GM18867 (cell line): ENCODE measurements at regions not wholly inside any gene's neighbourhood (a gene's known extent, or its start where the extent isn't known, plus 50 kb on each side); places are given as distances from the start of the nearest gene placed in this dataset.

Source experiments
- ATAC-seq: cut with Tn5 transposase; IDR thresholded peaks from one replicate; pipeline ENCODE4 v1.9.1; 2021; ENCODE audit warnings: mild to moderate bottlenecking, moderate library complexity; ENCODE audit not compliant: unreplicated experiment

DNA sequence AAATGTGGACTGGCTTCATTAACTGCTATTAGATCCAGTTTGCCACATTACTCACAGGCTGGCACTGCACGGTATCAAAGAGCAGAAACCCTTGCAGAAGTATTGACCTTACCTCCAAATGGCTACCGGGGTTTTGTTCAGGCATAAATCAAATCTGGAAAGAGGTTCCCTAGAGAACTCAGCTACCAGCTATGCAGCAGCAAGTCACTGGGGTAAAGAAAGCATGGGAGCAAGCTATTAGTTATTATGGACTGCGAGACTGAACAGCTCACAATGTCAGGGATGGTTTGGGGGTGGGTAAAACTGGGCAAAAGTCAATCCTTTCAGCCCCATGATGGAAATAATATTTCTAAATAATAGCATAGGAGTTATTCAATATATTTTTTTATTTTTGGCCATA lies 128.1 kb downstream of the FANCF start:
- no peak for ATAC-seq

DNA sequence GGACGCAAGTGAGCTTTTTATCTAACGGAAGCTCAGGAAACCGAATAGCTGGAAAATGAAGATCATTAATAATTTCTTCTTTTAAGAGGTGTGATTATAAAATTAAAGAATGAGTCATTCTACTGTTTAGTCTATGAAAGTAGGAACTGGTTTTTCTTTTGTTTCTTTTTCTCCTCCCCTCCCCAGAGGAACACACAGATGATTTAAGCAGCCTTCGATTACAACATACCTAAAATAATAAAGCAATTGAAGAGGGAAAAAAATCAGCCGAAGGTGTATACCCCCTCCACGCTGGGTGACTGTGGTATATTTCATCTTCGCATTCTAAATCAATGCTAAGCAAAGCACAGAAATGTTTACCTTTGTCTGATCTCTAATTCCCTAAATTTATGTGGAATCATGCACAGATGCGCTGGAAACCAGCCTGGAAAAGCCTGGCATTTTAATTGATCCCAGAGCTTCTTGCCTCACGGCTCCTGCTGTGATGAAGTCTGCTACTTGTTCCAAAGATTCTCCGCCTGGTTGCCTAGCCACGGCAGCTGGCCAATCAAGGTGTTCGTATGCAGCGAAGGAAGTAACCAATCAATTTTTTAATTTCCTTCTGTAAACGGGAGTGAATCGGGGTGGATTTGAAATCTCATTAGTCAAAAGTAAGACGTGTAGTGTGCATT lies 133.9 kb downstream of the FANCF start:
- ATAC-seq = no peak

- ATAC-seq = no peak
These were observed 142.0 kb downstream of the SLC17A6 start for GRCh38 chr11:22479971-22480720.

DNA sequence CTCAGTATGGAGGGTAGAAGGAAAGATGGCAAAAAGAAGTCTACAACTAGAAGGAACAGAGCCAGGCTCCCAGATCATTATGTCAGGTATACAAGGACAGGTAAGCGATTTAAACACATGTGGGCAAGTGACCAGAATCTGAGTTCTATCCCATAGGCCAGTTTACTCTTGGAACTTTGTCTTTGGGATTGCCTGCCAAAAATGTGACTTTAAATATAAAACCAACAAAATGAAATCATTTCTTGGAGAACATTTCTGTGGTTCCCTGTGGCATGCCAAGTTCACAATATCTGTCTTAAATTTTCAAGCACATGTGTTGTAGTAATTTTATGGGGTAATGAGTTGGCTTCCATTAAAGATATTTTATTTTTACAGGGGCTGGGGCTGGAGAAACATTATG lies 141.0 kb downstream of the SLC17A6 start:
- no peak for ATAC-seq

- ATAC-seq = no peak
These were observed 140.0 kb downstream of the SLC17A6 start for GRCh38 chr11:22478169-22478568.

GRCh38 chr11:22477312-22477711 lies 139.1 kb downstream of the SLC17A6 start:
- no peak for ATAC-seq

DNA sequence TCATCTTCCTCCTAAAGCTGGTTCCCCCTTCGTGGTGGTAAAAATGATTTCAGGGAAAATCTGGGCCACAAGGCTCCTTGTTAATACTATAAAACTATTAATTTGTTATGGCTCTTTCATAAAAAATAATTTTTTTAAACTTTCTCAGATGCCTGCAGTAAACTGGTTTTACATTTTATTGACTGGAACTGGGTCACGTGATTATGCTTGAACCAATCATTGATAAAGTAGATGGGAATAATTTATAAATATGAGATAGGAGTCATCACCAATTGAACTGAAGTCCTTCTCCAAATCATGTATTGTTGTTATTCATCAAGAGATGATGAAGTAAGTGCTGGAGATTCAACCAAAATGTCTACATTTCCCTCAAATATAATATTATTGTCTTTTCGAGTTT lies 138.4 kb downstream of the SLC17A6 start:
- no peak for ATAC-seq

- ATAC-seq = no peak
These were observed 136.4 kb downstream of the SLC17A6 start for GRCh38 chr11:22474616-22475015.

- ATAC-seq = no peak
These were observed 135.4 kb downstream of the SLC17A6 start for GRCh38 chr11:22473586-22473985.

DNA sequence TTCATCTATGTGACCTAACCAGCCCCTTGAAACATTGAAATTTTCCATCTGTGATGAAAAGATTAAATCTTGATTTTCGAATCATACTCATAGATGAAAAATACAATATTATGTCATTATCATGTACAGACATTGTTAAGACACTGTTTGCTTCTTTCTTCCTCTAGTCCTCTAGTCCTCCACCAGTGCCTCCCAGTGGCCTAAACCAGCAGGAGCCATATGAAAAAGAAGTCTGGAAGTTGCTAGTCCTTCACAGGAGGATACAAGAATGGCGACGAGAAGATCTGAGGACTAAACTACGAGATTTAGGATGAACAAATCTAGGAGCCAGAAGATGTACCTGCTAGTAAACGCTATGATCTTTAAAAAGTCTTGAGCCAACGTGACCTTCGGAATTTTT lies 134.1 kb downstream of the SLC17A6 start:
- ATAC-seq = no peak

DNA sequence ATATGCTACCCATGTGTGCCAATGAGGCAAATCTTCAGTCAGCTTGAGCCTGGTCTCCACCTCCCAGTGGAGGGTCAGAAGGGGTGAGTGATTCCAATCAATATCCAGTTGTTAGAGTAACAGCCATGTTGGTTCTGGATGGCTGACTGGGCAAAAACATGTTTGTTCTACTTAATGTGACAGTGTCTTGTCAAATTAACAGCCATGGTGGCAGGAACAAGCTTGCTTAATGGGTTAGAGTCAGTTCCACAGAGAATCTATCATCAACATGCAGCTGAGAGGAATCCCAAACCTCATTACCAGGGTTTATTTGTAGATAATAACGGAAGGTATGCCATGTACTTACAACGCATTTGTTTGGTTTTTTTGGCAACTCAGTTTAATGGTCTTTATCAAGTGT lies 133.2 kb downstream of the SLC17A6 start:
- no peak for ATAC-seq

DNA sequence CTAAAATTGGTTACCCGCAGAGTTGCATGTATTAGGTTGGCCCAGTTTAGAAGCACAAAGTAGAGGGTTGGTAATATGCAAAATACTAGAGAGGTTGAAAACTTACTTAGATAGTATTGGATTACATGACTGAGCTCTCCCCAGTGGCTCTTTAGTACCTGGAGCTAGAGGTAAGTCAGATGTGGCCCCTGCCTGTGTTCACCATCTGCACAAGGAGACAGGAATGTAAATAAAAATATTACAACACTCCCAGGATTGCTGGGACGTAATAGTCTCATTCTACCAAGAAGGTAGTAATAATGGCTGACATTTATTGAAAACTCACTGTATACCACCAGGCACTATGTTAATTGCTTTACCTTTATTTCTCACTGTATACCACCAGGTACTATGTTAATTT lies 129.6 kb downstream of the SLC17A6 start:
- no peak for ATAC-seq

GRCh38 chr11:22467248-22467647 lies 129.1 kb downstream of the SLC17A6 start:
- ATAC-seq = no peak

DNA sequence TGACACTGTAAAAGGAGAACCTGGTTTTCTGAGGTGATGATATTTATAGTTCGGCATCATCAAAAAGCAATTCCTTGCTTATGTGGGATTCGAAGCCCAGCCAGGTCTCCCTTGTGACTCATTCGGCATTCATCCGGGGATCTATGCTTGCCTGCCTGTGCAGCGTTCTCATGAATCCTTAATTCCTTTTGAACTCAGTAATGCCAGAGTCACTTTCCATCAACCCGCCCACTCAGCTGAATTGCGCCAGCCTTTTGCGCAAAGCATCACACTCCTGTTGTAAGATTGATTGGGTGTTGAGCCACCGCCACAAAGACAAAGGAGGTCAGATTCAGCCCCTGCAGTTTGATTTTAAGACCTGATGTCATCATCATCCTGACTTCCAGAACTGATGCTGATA lies 128.6 kb downstream of the SLC17A6 start:
- ATAC-seq = no peak

- no peak for ATAC-seq
These were observed 128.2 kb downstream of the SLC17A6 start for GRCh38 chr11:22466351-22466750.

- ATAC-seq = no peak
These were observed 127.4 kb downstream of the SLC17A6 start for GRCh38 chr11:22465620-22466019.

- no peak for ATAC-seq
These were observed 123.4 kb downstream of the SLC17A6 start for GRCh38 chr11:22461626-22462025.

- ATAC-seq = no peak
These were observed 122.0 kb downstream of the SLC17A6 start for GRCh38 chr11:22460181-22460580.

- ATAC-seq = no peak
These were observed 120.9 kb downstream of the SLC17A6 start for GRCh38 chr11:22459048-22459447.

DNA sequence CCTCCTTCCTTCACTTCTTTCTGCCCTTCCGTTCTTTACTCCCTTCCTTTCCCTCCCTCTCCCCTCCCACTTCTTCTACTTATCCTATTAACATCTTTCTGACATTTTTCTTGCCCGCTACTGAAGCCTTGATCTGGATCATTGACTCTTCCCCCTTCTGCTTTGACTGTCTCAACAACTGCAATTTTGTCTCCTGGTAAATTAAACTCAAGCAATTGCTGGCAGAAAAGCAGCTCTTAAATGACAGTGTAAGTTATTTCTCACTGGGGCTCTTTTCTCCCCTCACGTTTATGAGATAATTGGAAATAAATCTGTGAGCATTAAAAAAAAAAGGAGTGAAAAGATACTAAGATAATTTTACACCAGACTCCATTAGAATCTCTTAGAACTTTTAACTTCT lies 120.0 kb downstream of the SLC17A6 start:
- no peak for ATAC-seq

DNA sequence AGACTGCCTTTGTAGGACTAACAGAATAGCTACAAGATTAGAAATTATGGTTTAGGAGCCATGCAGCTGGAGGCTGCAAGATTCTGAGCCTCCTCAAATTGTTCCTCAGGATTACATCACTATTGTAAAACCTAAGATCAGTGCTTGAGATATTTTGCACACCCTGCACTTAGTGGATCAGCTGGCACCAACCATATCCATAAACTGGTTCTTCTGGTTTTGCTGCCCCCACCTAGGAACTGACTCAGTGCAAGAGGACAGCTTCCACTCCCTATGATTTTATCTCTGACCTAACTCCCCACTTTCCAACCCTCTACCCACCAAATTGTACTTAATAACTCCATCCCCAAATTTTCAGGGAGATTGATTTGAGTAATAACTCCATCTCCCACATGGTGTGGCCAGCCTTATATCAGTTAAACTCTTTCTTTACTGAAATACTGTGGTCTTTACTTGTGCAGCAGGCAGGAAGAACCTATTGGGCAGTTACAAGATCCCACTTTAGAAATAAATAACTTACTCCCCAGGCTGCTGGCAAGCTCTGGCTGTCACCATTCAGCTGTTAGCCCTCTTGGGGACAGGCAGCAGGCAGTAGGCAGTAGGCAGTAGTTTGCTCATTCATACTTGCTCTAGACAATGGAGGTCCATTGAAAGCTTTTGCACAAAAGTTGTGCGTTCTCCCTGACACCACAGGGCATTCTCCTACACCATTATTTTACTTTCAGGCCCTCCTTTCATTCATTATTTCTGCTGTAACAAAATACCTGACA lies 119.0 kb downstream of the SLC17A6 start:
- ATAC-seq = no peak
